GM12864 (cell line): ENCODE measurements at regions not wholly inside any gene's neighbourhood (a gene's known extent, or its start where the extent isn't known, plus 50 kb on each side); places are given as distances from the start of the nearest gene placed in this dataset.

Experiments
- DNase-seq: peaks from one replicate; pipeline ENCODE4 v3.0.0-alpha.2; 2011; ENCODE audit warnings: low read depth
- H3K4me3 ChIP-seq: 2 replicates; pipeline ENCODE4 v1.5.1; 2011; ENCODE audit warnings: mild to moderate bottlenecking, low read depth, low read length, control low read depth
- TF ChIP-seq, protein P1 (sequence below): IDR thresholded peaks from 2 replicates; pipeline ENCODE4 v1.5.1; 2011; ENCODE audit warnings: low read depth, mild to moderate bottlenecking, moderate library complexity, low read length, control low read depth, inconsistent platforms; ENCODE audit errors: missing control alignments

DNA sequence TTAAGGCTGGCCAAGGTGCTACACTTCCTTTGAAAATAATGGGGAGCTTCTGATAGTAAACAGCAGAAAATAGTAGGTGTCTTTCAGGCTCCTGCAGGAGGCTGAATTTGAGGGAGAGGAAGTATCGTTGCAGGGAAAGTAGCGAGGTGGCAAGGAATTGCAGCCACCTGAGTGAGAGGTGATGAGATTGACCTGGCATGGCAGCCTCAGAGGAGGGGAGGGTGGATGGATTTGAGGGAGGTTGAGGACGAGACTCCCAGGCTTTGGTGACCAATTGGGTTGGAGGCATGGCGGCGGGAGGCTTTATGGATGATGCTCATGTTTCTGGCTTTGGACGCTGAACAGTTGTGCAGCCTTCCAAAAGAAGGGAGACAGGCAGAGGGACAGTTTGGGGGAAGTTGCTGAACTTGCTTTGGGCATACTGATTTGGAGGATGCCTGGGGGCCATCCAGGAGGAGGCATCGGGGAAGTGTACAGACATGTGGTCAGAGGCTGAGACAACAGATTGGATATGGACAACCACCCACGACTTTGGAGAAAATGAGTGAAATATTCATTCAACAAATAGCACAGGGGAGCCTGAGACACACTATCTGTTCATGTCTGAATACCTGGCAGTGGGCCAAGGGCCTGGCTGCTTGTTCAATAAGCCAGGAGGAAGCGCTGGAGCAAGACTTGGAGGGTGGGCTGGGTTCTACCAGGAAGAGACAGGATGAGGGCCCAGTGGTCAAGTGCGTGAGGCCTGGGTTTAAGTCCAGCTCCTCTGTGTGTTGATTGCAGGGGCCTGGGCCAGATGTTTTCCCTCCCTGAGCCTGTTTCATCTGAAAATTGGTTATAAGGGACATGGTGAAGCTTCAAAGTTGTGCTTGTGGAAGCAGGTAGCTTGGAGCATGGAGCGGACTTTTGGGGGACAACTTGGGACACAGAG lies 113.2 kb downstream of the CEBPB start:
- DNase-seq = no peak
- no peak overlapping the region for H3K4me3 ChIP-seq
- TF ChIP-seq, protein P1, sequence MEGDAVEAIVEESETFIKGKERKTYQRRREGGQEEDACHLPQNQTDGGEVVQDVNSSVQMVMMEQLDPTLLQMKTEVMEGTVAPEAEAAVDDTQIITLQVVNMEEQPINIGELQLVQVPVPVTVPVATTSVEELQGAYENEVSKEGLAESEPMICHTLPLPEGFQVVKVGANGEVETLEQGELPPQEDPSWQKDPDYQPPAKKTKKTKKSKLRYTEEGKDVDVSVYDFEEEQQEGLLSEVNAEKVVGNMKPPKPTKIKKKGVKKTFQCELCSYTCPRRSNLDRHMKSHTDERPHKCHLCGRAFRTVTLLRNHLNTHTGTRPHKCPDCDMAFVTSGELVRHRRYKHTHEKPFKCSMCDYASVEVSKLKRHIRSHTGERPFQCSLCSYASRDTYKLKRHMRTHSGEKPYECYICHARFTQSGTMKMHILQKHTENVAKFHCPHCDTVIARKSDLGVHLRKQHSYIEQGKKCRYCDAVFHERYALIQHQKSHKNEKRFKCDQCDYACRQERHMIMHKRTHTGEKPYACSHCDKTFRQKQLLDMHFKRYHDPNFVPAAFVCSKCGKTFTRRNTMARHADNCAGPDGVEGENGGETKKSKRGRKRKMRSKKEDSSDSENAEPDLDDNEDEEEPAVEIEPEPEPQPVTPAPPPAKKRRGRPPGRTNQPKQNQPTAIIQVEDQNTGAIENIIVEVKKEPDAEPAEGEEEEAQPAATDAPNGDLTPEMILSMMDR = no peak

DNA sequence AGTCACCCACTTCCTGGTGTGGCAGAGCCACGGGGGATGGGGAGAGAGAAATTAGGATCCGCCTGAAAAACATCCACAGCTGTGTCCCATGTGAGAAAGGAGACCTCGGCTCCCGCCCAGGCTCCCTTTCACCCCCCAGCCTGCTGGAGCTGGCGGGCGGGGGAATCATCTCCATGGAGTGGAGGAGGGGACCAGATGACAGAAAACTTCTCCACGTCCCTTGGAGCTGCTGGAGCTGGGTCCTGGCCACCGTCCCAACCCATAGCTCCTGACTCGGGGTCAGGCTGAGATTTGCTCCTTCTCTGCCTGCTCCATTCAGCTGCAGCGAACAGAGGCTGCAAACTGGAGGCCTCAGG lies 113.8 kb downstream of the CEBPB start:
- TF ChIP-seq, protein P1 = no peak
- DNase-seq = no peak
- no peak overlapping the region for H3K4me3 ChIP-seq

DNA sequence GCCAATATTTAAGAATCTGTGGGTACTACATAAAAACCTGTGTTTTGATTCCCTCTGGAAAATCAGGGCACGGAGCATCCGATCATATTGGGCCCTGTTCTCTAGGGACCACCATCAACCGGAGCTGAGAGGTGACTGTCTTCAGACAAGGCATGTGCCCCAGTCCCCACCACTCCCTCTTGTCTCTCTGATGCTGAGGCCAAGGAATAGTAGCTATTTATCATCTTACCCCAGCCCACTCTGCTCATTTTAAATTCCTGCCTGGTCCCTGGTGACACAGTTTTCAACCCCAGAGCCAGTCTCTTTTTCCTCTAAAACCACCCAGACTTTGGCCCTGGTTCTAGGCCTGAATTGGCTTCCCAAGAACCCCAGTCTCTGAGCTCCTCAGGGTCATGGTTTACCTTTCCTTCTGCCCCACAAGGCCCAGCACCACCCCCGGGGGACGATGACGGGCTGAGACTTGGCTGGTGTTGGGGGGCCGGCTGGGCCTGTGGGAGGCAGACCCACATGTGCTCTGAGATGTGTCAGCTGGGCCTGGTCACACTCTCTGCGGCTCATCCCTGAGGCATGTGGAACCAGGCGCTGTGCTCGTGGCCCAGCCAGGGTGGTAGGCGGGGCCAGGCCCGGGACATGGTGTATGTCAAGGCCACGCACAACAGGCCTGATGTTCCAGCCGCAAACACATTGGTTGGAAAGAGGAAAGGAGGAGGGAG lies 114.4 kb downstream of the CEBPB start:
- TF ChIP-seq, protein P1 = no peak
- H3K4me3 ChIP-seq = no peak overlapping the region
- no peak for DNase-seq

DNA sequence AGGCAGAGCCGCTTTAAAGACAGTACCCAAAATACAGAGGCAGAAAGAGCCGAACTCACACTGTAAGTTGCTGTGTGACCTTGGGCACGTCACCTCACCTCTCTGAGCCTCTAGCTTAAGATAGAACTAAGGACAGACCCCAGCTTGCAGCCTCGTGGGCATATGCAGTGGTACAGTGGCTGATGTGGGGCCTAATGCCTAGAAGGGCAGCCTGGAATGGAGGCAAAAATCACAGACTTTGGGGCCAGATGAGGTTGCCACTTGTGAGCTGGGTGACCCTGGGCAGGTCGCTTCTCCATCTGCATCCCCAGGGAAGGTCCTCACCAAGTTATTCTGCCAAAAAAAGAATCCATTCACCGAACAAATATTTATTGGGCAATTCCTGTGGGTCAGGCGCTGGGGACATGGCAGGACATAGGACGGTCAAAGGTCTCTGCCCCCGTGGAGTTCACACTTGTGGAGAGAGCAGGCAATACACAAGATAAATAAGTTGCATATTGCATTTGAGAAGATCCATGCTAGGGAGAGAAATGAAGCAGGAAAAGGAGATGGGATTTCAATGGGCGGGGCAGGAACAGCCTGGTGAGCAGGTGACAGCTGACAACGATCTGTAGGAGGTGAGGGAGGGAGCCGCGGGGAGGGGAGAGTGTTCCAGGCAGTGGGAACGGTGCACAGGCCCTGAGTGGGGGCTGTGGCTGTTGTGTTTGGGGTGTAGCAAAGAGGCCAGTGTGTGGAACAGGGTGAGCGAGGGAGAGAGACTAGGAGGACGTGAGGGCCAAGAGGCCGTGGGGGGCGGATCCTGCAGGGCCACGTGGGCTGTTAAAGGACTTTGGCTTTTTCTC lies 115.2 kb downstream of the CEBPB start:
- TF ChIP-seq, protein P1 = no peak
- DNase-seq = no peak
- no peak overlapping the region for H3K4me3 ChIP-seq

DNA sequence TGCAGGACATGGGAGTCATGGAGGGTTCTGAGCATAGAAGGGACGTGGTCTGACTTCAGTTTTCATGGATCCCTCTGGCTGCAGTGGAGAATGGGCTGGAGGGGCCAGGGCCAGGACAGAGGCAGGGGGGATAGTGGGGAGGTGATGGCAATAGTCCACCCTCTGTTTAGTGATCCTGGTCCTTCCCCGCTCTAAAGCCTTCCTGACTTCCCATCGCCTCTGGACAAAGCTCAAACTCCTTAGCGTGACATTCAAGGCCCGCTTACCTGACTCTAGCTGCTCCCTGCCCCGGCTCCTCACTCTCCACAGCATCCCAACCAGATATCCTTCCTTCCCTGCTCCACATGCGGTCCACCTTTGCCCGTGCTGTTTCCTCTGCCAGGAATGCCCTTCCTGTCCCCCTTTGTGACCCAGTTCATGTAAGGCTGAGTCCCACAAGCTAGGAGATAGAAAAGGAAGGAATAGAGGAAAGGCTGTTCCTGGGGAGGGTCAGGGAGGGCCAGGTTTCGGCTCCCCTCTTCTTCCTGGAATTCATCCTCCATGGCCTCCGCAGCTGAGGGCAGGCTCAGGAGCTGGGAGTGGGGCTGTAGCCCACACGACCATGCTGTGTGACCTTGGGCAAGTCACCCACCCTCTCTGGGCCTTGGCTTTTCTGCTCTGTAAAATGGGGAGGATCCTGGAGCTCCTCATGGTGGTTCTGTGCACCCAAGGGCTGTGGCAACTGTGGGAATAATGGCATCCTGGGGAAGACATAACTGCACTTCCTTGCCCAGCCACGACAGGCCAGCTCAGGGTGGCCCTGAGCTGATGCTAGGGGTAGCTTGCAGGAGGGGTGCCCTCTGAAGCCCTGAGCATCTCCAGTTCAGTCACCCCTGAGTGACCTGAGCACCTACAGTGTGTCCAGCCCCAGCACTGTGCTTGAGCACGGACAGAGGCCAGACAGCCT lies 116.1 kb downstream of the CEBPB start:
- no peak overlapping the region for H3K4me3 ChIP-seq
- TF ChIP-seq, protein P1 = no peak
- no peak for DNase-seq

DNA sequence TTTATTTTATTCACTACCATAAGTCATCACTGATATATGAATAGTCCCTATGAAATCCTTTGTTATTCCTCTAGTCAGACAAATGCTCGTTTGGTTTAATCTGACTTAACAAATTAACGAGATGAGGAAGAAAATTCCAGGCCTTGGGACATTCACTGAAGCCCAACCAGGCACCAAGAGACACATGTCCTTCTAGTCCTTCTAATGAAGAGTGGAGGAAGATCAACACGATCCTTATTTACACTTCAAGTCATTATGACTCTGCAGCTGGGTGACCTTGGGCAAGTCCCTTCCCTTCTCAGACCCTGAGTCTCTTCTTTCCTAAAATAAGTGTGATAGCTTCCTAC lies 117.5 kb downstream of the CEBPB start:
- DNase-seq = no peak
- no peak overlapping the region for H3K4me3 ChIP-seq
- TF ChIP-seq, protein P1 = no peak
